ENCODE measurements at regions not wholly inside any gene's neighbourhood (a gene's known extent, or its start where the extent isn't known, plus 50 kb on each side); places are given as distances from the start of the nearest gene placed in this dataset.

- DNase-seq (ENCODE audit: extremely low spot score, insufficient read length, low read depth), result no peak
- FAIRE-seq, result no peak
These were observed 129.0 kb upstream of the SLC7A14 start for GRCh38 chr3:170714562-170715535.

- FAIRE-seq (no peak), DNase-seq (ENCODE audit: extremely low spot score, insufficient read length, low read depth) (no peak)
These were observed 128.2 kb upstream of the SLC7A14 start for GRCh38 chr3:170714122-170714521.

GRCh38 chr3:170713653-170714052, 127.8 kb upstream of the SLC7A14 start:
- no peak for DNase-seq (ENCODE audit: extremely low spot score, insufficient read length, low read depth)
- FAIRE-seq, result no peak

- no peak for FAIRE-seq
- DNase-seq (ENCODE audit: extremely low spot score, insufficient read length, low read depth), result no peak
These were observed 126.9 kb upstream of the SLC7A14 start for GRCh38 chr3:170712798-170713197.

DNA sequence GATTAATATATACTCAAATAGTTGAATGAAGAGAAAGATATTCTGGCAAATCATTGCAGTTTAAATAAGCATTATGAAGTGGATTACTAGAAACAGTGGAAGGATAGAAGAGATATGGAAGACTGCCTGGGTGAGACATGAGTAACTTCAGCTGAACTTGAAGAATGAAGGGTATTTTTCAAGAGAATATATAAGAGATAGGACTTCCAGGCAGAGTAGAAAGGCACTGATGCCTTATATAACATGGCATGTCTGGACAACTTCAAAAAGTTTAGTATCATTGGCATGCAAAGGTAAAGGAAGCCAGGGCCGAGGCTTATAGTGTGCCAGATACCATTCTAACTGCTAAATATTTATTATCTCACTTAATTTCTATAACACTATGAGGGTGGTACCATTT, 126.5 kb upstream of the SLC7A14 start:
- no peak for FAIRE-seq
- DNase-seq (ENCODE audit: extremely low spot score, insufficient read length, low read depth), result no peak

GRCh38 chr3:170711786-170712185, 125.9 kb upstream of the SLC7A14 start:
- FAIRE-seq (no peak), DNase-seq (ENCODE audit: extremely low spot score, insufficient read length, low read depth) (no peak)

- FAIRE-seq, result no peak
- DNase-seq (ENCODE audit: extremely low spot score, insufficient read length, low read depth), result no peak
These were observed 123.2 kb upstream of the SLC7A14 start for GRCh38 chr3:170709046-170709445.

DNA sequence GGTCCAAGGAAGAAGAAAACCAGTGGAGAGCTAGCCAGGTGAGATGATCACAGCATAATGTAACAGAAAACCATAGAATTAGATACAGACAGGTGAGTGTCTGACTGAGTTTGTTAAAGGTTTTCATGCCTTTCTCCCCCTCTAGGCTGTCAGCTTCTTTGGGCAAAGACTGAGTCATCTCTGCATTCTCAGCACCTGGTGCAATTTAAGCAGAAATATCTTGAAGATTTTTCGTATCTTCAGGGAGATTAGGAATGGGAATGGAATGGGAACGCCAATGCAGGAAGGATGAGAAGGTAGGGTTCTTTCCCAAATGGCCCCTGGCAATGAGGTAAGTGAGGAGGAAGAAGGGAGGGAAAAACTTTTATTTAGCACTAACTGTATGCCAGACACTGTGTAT, 122.0 kb upstream of the SLC7A14 start:
- DNase-seq (ENCODE audit: extremely low spot score, insufficient read length, low read depth) (no peak), FAIRE-seq (no peak)

DNA sequence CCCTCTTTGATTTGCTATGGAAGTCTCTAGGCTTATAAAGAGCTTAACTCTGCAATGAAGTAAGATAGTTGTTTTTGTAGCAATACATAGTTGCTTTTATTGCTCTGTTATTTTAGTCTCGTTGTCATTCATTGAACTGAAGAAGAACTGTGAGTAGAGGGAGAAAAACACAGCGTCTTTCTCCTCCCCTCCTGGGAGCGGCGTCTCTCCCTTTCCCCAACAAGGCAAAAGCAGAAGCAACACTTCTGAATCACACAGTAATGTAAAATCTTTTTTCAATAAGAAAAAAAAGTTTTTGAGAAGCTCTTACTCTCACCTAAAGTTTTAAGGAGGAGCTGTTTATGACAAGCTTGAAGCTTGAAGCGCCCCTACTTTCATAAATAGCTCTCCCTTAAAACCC, 119.3 kb upstream of the SLC7A14 start:
- no peak for FAIRE-seq

DNA sequence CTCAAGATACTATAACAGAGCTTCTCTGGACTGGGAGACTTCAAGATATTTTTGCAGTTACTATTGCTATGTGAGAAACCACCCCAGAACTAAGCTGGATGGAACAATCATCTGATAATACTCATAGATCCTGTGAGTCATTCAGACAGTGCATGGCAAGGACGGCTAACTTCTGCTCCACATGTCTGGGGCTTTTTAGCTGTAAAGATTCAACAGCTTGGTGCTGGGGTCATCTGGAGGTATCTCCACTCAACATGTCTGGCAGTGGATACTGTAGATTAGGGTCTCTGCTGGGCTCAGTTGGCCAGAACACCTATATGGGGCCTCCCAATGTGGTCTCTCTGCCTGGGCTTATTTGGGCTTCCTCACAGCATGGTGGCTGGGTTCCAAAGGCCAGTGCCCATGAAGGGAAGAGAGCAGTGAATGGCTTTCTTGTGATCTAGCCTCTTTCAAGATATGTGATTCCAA, 117.3 kb upstream of the SLC7A14 start:
- DNase-seq (ENCODE audit: extremely low spot score, insufficient read length, low read depth), result no peak
- FAIRE-seq, result no peak

More for the DNA sequence above, 119.3 kb upstream of the SLC7A14 start:
- DNase-seq (ENCODE audit: extremely low spot score, insufficient read length, low read depth), result no peak

- FAIRE-seq (no peak), DNase-seq (ENCODE audit: extremely low spot score, insufficient read length, low read depth) (no peak)
These were observed 116.1 kb upstream of the SLC7A14 start for GRCh38 chr3:170701696-170702678.

- FAIRE-seq, result no peak
- no peak for DNase-seq (ENCODE audit: extremely low spot score, insufficient read length, low read depth)
These were observed 114.2 kb upstream of the SLC7A14 start for GRCh38 chr3:170700054-170700404.

DNA sequence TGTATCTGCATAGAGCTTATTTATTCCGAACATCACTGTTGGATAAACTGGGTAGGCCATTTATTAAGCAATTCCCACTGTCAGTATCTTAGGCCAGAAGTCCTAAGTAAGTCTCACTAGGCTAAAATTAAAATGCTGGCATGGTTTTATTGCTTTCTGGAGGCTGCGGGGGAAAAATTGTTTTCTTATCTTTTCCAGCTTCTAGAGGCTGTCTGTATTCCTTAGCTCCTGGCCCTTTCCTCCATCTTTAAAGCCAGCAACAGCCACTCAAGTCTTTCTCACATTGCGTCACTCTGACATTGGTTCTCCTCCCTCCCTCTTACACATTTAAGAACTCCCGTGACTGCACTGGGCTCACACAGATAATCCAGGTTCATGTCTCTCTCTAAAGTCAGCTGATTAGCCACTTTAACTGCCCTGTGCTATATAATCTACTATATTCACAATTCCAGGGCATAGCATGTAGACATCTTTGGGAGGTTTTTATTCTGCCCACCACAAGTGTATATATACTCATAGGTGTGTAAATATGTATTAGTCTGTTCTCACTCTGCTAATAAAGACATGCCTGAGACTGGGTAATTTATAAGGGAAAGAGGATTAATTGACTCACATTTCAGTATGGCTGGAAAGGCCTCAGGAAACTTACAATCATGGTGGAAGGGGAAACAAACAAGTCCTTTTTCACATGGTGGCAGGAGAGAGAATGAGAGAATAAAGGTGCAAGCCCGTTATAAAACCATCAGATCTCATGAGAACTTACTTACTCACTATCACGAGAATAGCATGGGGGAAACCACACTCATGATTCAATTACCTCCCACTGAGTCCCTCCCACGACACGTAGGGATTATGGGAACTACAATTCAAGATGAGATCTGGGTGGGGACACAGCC, 113.5 kb upstream of the SLC7A14 start:
- DNase-seq (ENCODE audit: extremely low spot score, insufficient read length, low read depth) (no peak), FAIRE-seq (no peak)

GRCh38 chr3:170697908-170698307, 112.0 kb upstream of the SLC7A14 start:
- no peak for DNase-seq (ENCODE audit: extremely low spot score, insufficient read length, low read depth)
- FAIRE-seq, result no peak

DNA sequence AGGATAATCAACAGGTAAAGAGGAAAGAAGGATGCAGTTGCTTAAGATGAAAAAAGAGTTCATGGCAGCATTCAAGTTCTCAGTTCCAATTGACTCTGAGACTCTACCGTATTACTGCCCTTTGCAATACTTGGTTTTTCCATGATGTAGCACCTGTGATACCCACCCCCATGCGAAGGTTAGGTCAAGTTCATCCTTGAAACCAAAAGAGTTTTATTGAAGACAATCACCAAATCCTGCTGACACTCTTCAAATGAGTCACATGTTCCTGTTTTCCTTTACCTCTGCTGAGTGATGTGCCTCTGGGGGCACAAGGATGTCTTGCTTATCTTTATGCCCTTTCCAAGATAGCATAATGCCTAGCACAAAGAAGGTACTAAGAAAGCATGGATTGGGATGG, 111.3 kb upstream of the SLC7A14 start:
- DNase-seq (ENCODE audit: extremely low spot score, insufficient read length, low read depth) (no peak), FAIRE-seq (no peak)

GRCh38 chr3:170695486-170696064, 109.7 kb upstream of the SLC7A14 start:
- FAIRE-seq (no peak), DNase-seq (ENCODE audit: extremely low spot score, insufficient read length, low read depth) (no peak)

GRCh38 chr3:170692720-170693119, 106.8 kb upstream of the SLC7A14 start:
- no peak for DNase-seq (ENCODE audit: extremely low spot score, insufficient read length, low read depth)
- FAIRE-seq, result no peak

- no peak for FAIRE-seq
These were observed 104.7 kb upstream of the SLC7A14 start for GRCh38 chr3:170690661-170690981.

DNA sequence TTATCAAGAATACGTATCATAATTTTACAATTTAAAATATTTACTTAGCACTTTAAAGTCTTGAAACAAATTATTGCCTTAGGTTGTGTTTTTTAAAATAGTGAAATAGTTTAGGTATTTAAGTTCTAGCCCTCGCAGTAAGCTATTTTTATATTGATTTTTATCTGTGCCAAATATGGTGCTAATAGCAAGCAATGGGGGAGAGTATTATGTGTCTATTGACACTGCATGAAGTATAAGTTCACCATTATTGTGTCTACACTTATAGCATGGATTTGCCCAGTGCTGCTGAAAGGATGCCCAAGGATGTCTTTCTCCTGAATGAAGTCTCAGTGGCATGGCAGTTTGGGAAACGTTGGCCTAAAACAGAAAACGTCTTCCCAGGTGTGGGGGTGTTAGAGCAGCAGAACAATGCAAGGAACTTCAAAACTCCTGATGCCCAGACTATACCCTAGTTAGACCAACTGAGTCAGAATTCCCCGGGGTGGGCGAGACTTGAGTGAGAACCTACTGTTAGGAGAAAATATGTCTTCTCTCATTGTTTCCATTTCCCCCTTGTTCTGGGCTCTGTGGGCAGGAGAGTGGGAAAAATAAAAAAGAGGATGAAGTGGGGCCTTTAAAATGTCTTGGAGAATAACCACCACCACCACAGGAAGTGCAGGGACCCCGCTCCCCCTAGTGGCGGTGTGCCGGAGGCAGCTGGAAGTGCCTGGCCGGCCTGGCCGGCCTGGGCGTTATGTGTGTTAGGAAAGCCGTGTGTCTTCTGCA, 104.2 kb upstream of the SLC7A14 start:
- DNase-seq (ENCODE audit: extremely low spot score, insufficient read length, low read depth), result peak; percentile 33
- FAIRE-seq, result no peak

More at GRCh38 chr3:170690661-170690981, 104.7 kb upstream of the SLC7A14 start:
- no peak for DNase-seq (ENCODE audit: extremely low spot score, insufficient read length, low read depth)

Measured in GM18507 (cell line).